ENCODE measurements at regions not wholly inside any gene's neighbourhood (a gene's known extent, or its start where the extent isn't known, plus 50 kb on each side); places are given as distances from the start of the nearest gene placed in this dataset.

GRCh38 chr9:97767891-97768290, 70.8 kb upstream of the XPA start:
- TF ChIP-seq POLR2AphosphoS5 (IDR thresholded peaks at IDR 0.05; ENCODE audit: borderline replicate concordance, low read depth, low read length) (no peak), EZH2 (IDR thresholded peaks at IDR 0.05) (no peak), FOXP2 (optimal IDR thresholded peaks at IDR 0.05; ENCODE audit: control extremely low read depth, extremely low read length, insufficient read depth) (no peak)
